ENCODE measurements at regions not wholly inside any gene's neighbourhood (a gene's known extent, or its start where the extent isn't known, plus 50 kb on each side); places are given as distances from the start of the nearest gene placed in this dataset.

- no peak for TF ChIP-seq POLR2A (IDR thresholded peaks at IDR 0.05; ENCODE audit: low read depth, low read length)
- TF ChIP-seq, protein P1, sequence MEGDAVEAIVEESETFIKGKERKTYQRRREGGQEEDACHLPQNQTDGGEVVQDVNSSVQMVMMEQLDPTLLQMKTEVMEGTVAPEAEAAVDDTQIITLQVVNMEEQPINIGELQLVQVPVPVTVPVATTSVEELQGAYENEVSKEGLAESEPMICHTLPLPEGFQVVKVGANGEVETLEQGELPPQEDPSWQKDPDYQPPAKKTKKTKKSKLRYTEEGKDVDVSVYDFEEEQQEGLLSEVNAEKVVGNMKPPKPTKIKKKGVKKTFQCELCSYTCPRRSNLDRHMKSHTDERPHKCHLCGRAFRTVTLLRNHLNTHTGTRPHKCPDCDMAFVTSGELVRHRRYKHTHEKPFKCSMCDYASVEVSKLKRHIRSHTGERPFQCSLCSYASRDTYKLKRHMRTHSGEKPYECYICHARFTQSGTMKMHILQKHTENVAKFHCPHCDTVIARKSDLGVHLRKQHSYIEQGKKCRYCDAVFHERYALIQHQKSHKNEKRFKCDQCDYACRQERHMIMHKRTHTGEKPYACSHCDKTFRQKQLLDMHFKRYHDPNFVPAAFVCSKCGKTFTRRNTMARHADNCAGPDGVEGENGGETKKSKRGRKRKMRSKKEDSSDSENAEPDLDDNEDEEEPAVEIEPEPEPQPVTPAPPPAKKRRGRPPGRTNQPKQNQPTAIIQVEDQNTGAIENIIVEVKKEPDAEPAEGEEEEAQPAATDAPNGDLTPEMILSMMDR (conservative IDR thresholded peaks at IDR 0.05; ENCODE audit: low read depth, low read length) = no peak
- TF ChIP-seq RAD21 (IDR thresholded peaks at IDR 0.05; ENCODE audit: low read length) = no peak
- TF ChIP-seq ELK1 (IDR thresholded peaks at IDR 0.05; ENCODE audit: borderline replicate concordance, low read depth, low read length) = no peak
- TF ChIP-seq MAFK (IDR thresholded peaks at IDR 0.05; ENCODE audit: low read depth, low read length) = no peak
- no peak for TF ChIP-seq MXI1 (IDR thresholded peaks at IDR 0.05; ENCODE audit: borderline replicate concordance, low read depth, low read length)
- TF ChIP-seq CHD1 (IDR thresholded peaks at IDR 0.05; ENCODE audit: low read depth, low read length) = no peak
- no peak for TF ChIP-seq USF2 (IDR thresholded peaks at IDR 0.05; ENCODE audit: low read depth, low read length)
- no peak for TF ChIP-seq BHLHE40 (IDR thresholded peaks at IDR 0.05; ENCODE audit: low read depth, low read length)
- TF ChIP-seq RCOR1 (IDR thresholded peaks at IDR 0.05; ENCODE audit: insufficient replicate concordance, low read length) = no peak
- TF ChIP-seq RFX5 (IDR thresholded peaks at IDR 0.05; ENCODE audit: low read depth, low read length) = no peak
- TF ChIP-seq FOS (IDR thresholded peaks at IDR 0.05; ENCODE audit: low read depth, low read length) = no peak
These were observed 1284.5 kb downstream of the EFNA5 start for GRCh38 chr5:106386287-106386686.

Measured in IMR-90 (cell line).